Panc1 (cell line): ENCODE measurements at regions not wholly inside any gene's neighbourhood (a gene's known extent, or its start where the extent isn't known, plus 50 kb on each side); places are given as distances from the start of the nearest gene placed in this dataset.
"Not testable (repeated sequence)": the region's sequence is repeated elsewhere in the genome, so short reads cannot be mapped to it uniquely, and the experiment has no call there.

ENCODE experiments used
- ATAC-seq: fragments of 200-7000 bp; cut with Tn5 transposase; 2 replicates; pipeline ENCODE4 v1.9.1; 2020; ENCODE audit warnings: mild to moderate bottlenecking, moderate library complexity
- BruUV-seq: library from RNA; stranded (reverse); fragments of 400-500 nt; replicated peaks from 2 replicates; lab custom pipeline; 2021; lab: Mats Ljungman, UMichigan
- CTCF ChIA-PET: fragments of 300-600 bp; sonication (Branson Sonifier 250); formaldehyde crosslinking; loops from one replicate; lab custom pipeline; 2022; ENCODE audit warnings: antibody characterized with exemption; lab: Charles Lee
- POLR2A ChIA-PET: fragments of 300-600 bp; sonication (Branson Sonifier 250); formaldehyde crosslinking; loops from one replicate; lab custom pipeline; 2022; ENCODE audit warnings: antibody characterized with exemption; lab: Charles Lee
- DNase-seq: peaks from one replicate; pipeline ENCODE4 v3.0.0-alpha.2; 2010; ENCODE audit warnings: low read depth, low spot score
- H3K27ac ChIP-seq: 2 replicates; pipeline ENCODE4 v1.5.1; 2011; ENCODE audit warnings: mild to moderate bottlenecking, low read length, inconsistent platforms
- H3K27me3 ChIP-seq: fragments of 200-500 bp; sonication (Bioruptor generic); 2 replicates; pipeline ENCODE4 v1.6.0; 2014; ENCODE audit warnings: low read length, inconsistent platforms; ENCODE audit not compliant: control insufficient read depth, insufficient read depth
- H3K36me3 ChIP-seq: fragments of 200-500 bp; sonication (Bioruptor generic); 2 replicates; pipeline ENCODE4 v1.5.1; 2014; ENCODE audit warnings: inconsistent platforms, mild to moderate bottlenecking, low read length, moderate library complexity; ENCODE audit not compliant: control insufficient read depth, insufficient read depth
- H3K4me1 ChIP-seq: 2 replicates; pipeline ENCODE4 v1.5.1; 2011; ENCODE audit warnings: inconsistent platforms, mild to moderate bottlenecking, low read length, moderate library complexity; ENCODE audit not compliant: control insufficient read depth, insufficient read depth
- H3K4me3 ChIP-seq, 2 experiments: 2 replicates each; pipeline ENCODE4 v1.5.1; 2011 to 2012; ENCODE audit warnings: low read depth in 2 of 2, low read length in 2 of 2, mild to moderate bottlenecking in 2 of 2, inconsistent platforms in 1 of 2, moderate library complexity in 1 of 2
- H3K9me3 ChIP-seq: fragments of 200-500 bp; sonication (Bioruptor generic); 2 replicates; pipeline ENCODE4 v1.5.1; 2014; ENCODE audit warnings: low read depth, mild to moderate bottlenecking, inconsistent platforms, low read length, moderate library complexity; ENCODE audit not compliant: control insufficient read depth, insufficient read depth
- in situ Hi-C: cut with HindIII; loops from 2 replicates; pipeline ENCODE4 v1.10.0; 2016; ENCODE audit warnings: low sequenced_read_pairs, low pct_unique_long_range_greater_than_20kb
- intact Hi-C: fragments of 100-400 bp; cut with micrococcal nuclease; formaldehyde crosslinking; loops from one replicate; pipeline ENCODE4 v1.10.0; 2022; ENCODE audit not compliant: unreplicated experiment

DNA sequence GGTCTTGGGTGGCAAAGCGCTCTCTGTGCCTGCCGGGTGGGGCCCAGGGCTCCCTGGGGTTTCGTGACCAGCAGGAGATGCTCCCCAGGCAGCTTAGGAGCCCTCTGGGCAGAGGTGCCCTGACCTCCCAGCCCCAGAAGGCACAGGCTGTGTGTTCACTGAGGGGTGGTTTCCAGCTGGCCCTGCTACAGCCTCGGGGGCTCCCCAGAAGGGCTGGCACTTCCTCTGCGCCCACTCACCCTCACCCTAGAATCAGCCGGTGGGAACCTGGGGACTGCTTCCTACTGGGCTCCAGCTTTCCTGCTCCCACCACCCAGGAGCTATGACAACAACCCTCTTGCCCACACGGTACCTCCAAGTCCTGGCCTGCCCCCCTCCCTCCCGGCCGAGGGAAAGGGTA, 4363.2 kb upstream of the TPTE start:
- CTCF ChIA-PET, ATAC-seq, POLR2A ChIA-PET: not testable (repeated sequence)

More for the DNA sequence above, 4363.2 kb upstream of the TPTE start:
- DNase-seq, H3K4me3 ChIP-seq, H3K4me1 ChIP-seq, H3K9me3 ChIP-seq, in situ Hi-C loops, intact Hi-C loops, H3K27ac ChIP-seq, BruUV-seq, H3K27me3 ChIP-seq, H3K36me3 ChIP-seq: not testable (repeated sequence)
